CD4-positive, alpha-beta T cell treated with Interleukin-15 for 1 hour (primary cell): ENCODE measurements at regions not wholly inside any gene's neighbourhood (a gene's known extent, or its start where the extent isn't known, plus 50 kb on each side); places are given as distances from the start of the nearest gene placed in this dataset.

Experiments
- DNase-seq: peaks from one replicate; pipeline ENCODE4 v3.0.0-alpha.2; 2020

DNA sequence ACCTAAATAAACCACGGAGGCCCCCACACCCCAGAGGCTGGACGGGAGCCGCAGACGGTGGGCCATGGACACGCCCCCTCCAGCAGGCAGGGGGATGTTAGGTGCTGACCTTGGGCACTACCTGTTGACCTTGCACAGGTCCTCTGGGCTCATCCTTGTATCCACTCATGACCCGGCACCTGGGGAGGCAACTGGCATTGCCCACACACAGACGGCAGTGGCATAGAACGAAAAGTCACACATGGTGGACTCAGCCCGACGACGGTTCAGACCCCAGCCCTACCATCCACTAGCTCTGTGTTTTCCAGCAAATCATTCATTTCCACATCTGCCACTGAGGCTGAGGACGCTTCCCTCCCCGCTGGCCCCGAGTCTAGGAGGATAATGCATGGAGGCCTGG lies 247.7 kb upstream of the PPP2R2D start:
- DNase-seq = no peak

DNA sequence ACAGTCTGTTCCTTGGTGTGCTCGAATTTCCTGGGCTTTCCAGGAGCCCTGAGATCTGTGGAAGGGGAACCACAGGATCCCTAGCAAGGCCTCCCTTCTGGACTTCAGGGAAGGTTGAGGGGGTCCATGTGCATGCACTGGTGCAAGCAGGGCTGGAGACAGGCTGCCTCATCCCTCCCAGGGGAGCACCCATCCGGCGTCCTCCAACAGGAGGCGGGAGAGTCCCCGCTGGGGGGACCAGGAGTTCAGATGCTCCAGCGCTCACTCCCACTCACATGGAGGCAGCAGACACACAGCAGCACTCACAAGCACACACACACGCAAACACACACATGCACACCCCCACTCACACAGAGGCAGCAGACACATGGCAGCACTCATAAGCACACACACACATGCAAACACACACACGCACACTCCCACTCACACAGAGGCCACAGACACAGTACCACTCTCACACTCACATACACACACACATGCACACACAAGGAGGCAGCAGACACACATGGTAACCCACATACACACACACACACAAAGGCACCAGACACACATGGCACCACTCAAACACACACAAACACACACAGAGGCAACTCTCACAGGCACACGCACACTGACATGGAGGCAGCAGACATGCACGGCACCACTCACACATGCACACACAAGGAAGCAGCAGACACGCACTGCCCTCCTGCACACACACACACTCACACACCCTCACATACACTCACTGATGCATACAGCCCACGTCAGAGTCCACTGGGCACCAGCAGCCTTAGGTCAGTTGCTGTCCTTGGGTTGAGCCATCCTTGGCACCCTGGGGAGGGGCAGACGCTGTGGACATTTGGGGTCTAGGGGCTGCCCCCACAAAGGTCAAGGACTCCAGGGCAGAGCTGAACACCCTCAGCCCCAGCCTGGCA lies 247.0 kb upstream of the PPP2R2D start:
- DNase-seq = no peak

DNA sequence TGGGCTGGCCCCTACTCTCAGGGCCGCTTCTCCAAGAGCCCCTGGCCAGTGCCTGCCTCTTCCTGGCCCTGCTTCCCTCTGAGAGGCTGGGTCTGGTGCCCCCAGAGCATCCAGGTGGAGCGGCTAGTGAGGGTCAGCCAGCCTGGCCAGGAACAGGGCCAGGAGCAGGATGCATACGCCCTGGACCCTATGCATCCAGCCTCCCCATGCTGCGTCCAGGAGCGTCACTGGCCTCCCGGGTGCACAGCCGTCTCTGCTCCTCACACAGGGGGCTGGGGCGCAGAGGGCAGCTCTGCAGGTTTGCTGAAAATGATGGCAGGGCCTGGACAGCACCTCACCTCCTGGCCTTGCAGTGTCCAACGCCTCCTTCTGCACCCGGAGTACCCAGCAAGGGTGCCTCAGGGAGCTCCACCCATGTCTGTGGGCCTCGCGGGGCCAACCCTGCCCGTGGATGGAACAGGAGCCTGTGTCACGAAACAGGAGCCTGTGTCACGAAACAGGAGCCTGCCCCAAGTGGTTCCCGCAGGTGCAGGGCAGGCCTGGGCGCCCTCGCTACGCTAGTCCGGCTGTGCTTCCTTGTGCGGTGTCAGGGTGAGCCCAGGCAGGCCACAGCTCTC lies 246.2 kb upstream of the PPP2R2D start:
- DNase-seq = no peak

DNA sequence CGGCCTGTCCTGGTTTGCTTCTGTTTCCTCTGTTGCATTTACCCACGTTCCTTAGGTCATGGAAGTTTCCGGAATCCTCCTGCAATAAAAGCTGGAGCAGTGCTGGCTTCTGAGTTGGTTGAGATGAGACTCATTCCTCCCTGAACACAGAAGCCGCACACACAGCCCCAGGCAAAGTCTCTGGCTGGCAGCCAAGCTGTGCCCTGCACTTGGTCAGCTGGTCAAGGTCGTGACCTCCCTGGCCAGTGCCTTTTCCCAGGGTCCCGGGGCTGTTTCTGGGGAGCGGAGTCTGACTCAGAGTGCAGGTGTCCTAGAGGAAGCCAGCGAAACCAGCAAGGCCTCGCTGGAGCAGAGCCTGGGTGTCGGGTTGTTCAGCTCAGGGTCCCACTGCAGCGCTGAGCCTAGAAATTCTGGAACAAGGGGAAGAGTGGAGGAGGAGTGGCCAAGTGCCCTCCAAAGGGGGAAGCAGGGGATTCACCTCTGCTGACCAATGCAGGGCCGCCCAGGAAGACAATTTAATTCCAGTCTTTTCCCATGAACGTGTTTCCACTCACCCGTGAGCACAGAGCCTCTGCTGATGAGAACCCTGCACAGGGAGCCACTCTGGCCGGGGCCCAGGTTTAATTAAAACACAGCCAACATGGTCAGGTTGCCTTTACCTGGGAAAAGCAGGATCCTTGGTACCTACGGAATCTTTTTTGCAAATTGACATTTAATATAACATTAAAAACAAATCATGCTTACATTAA lies 245.5 kb upstream of the PPP2R2D start:
- no peak for DNase-seq

DNA sequence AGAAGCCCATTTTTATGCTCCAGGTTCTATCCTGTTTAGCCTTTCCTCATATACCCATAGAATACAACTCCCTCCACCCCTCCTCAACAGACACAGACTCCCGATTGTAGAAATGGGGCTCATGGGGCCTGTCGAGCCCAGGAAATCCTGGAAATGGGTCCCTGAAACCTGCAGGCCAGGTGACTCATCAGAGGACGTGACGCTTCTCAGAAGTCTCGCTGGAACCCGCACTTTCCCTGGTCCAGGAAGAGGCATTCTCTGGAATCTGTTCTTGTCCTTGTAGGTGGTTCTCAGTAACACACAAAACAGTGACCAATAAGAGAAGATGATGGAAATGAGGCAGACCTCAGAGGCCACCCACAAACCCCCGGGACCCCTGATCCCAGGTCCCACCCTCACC lies 244.8 kb upstream of the PPP2R2D start:
- DNase-seq = no peak

DNA sequence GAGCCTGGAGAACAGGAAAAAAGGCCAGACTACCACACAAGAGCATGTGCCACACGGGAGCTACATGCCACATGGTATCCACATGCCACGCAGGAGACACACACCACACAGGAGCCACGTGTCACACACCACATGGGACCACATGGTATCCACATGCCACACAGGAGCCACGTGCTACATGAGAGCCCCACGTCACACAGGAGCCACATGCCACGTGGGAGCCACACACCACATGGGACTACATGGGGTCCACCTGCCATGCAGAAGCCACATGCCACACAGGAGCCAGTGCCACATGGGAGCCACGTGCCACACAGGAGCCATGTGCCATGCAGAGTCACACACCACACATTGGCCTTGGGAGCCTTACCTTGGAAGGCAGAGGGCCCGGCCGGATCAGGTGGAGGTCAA lies 244.4 kb upstream of the PPP2R2D start:
- DNase-seq = no peak

DNA sequence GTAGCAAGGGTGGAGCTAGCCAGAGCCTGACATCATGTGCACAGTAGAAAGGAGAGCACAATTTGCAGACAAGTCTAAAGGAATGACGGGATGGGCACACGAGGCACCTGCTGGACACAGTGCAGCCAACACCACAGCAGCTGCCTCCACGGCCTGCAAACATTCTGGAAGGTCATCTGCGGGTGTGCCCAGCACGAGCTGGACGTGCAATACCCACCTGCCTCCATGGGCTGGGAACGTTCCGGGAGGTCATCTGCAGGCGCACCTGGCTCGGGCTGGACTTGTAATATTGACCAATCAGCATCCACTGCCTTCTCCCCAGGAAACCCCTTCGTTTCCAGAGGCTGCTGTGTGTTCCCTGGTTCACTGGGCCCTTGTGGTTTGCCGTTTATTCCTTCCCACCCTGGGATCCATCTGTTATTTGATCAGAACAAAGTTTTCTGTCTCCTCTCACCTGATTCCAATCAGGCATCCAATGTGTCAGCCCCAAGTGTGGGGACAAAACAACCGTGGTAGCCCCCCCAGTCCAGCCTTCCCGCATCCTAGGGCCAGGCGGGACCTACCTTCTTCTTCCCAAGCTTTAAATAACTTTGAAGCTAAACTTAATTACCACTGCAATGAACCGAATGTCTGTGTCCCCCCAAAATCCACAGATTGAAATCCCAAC lies 243.4 kb upstream of the PPP2R2D start:
- no peak for DNase-seq

DNA sequence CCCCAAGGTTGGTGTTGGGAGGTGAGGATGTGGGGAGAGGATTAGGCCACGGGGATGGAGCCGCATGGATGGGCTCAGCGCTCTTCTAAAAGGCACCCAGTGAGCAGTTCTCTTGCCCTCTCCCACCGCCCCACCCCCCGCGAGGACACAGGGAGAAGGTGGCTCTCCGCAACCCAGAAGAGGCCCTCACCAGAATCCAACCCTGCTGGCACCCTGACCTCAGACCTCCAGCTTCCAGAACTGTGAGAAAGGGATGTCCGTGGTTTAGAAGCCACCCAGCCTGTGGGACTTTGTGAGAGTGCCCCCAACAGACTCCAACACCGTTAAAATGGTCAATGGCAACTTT lies 242.8 kb upstream of the PPP2R2D start:
- DNase-seq = no peak

DNA sequence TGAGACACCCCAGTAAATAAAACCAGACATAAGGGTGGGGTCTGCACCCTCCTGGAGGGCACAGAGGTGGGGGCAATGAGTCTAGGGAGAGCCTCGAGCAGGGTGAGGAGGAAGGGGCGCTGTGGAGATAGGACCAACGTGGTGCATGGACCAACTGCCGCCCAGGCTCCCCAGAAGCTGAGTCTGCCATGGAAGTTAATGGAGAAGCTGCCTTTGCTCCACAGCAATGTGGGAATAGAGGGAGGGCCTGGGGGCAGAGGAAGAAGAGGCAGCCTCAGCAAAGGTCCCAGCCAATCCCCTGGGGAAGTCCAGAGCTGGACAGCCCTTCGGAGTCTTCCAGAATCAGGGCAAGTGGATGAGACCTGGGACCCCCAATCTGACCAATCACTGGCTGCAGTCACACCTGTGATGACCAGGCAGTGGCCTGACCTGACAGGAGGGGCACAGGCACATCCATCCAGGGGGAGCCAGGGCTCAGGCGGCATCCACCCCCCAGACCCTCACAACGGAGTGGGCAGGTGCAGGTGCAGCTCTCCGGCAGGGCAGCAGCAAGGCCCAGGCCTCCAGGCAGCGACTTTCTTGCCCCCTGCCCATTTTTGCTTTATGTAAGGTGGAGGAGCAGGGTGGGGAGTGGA lies 242.2 kb upstream of the PPP2R2D start:
- DNase-seq = no peak

DNA sequence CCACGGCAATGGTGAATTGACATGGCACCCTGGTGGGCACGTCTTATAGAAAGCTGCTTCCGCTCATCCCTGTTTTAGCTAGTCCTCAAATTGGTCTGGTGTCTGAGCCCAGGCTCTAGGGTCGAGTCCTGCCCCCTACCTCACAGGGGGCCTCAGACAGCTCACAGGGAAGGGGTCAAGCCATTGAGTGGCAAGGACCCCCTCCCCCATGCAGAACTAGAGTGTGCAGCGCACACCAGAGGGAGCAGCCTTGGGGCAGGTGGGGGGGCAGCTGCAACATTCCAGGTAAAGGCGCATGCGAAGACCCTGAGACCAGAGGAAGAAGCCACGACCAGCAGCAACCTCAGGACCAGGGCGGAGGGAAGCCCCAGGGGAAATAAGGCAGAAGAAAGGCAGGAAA lies 240.4 kb upstream of the PPP2R2D start:
- no peak for DNase-seq

DNA sequence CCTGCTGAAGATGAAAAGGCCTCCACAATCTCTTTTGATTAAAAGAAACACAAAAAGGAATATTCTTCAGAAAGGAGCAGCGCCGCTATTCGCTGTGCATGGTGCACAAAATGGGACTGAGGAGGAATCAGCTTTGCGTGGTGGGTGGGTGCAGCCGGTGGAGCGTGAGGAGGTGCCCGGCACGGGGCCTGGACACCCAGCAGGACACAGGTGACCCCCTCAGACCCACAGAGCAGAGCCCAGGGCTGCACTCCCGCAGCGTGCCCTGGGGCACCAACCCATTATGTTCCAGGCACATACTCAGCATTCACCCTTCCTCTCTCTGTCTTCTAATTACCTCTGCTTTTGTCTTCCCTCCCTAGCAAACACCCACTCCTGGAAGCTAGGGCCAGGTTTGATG lies 238.0 kb upstream of the PPP2R2D start:
- no peak for DNase-seq

DNA sequence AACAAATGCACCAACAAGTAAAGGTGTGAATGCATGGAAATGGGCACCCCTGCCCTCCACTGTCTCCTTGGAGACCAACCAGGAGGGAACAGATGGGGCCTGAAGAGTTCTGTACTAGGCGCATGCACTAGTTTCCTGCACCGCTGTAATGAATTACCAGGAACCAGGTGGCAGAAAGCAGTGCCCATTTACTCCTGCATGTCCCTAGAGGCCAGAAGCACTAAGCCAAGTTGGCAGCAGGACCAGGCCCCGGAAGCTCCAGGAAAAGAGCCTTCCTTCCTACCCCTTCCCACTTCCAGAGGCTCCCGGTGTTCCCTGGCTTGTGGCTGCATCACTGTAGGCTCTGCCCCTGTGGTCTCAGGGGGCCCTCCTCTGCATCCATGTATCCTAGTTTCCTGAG lies 237.5 kb upstream of the PPP2R2D start:
- DNase-seq = no peak

DNA sequence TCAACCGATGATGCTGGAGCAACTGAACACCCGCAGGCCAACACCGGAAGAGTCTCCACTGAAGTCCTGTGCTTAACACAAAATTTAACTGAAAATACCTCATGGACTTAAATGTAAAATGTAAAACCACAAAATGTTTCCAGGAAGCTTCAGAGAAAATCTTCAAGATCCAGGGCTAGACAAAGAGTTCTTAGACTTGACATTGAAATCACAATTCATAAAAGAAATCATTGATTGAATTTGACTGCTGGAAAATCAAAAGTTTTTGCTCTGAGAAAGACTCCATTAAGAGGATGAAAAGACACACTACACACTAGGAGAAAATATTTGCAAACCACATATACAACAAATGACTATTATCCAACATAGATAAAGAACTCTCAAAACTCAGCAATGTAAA lies 234.7 kb upstream of the PPP2R2D start:
- no peak for DNase-seq

DNA sequence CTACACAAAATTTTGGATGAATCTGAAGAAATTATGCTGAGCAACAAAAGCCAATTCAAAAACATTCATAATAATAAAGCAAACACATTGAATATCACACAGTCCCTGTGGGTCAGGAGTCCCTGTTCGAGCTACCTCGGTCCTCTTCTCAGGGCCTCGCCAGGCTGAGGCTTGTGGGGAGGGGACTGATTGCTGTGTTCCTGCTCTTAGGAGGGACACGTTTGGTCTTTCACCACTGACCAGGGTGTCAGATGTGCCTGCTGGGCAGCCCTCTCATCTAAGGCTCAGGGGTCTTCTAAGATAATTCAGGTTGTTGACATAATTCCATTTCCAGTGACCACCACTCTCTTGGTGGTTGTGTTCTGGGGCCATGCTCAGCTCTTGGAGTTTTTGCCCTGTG lies 233.8 kb upstream of the PPP2R2D start:
- DNase-seq = no peak

DNA sequence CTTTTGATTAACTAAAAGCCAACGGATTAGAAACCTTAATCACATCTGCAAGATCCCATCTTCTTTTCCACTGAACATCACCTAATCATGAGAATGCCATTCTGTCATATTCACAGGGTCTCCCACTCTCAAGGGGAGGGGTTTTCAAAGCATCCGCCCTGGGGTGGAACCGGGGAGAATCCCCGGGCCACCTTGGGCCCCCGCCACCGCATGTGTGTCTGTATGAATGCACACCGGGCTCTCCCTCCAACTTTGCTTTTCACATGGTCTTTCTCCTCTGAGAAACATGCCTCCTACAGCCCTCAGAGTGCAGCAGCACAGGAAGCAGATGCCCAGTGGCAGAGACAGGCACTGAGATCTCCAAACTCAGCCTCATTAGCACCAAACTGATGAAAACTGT lies 233.2 kb upstream of the PPP2R2D start:
- DNase-seq = no peak

DNA sequence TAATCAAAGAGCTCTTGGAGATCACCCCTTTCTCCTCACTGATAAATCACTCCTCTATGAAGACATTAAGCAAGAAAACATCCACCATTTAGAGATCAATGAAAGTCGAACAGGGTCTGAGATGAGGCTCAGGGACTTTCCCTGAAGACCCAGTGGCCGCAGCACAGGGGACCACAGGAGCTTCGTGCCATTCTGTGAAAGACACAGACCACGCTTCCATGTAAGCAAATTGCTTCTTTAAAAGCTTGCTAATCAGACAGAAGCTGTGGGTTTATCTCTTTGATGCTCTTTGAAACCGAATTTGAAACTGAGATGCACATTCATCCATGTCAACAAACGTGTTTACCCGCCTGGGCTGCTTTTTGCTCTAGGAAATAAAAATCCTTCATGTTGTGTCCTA lies 231.9 kb upstream of the PPP2R2D start:
- no peak for DNase-seq

DNA sequence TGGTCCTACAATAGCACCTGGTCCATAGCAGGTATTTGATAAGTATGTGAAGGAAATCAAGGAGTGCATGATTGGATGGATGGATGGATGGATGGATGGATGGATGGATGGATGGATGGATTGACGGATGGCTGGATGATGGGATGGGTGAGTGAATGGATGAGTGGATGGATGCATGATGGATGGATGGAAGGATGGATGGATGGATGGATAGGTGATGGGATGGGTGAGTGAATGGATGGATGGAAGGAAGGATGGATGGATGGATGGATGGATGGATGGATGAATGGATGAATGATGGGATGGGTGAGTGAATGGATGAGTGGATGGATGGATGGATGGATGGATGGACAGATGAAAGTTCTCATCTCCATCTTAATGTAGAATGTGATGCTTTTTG lies 231.0 kb upstream of the PPP2R2D start:
- no peak for DNase-seq

DNA sequence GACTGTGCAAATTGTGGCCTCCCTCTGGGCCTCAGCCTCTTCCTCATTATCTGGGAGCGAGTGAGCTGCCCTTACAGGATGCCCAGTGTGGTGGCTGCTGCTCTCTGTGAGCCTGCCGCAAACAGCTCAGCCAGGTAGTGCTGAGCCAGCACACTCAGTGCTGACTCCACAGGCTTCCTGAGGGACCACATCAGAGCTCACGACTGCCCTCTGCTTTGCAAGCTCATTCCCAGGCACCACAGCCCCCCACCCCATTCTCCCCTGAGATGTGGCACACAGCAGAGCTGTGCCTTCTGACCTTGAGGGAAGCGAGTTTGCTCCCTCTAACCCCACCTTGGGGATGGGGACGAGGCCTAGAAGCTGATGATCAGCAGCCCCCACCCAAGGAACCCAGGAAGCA lies 230.5 kb upstream of the PPP2R2D start:
- DNase-seq = no peak

DNA sequence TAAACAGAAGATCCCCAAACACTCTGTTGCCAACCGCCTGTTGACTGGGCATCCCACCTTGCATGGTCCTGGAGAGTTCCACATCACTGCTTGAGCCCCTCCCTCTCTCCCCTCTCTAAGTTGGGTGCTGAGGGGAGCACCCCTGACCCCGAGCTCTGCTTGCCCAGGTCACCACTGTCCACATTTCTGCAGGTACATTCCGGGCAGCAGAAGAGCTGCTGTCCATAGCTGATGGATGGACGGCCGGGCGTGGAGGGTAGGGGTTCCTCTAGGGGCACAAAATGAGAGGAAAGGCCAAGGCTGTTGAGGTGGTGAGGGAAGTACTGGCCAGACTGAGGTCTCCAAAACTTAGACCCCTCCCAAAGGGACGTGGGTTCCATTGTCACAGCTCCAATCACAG lies 227.4 kb upstream of the PPP2R2D start:
- DNase-seq = peak; percentile 5

DNA sequence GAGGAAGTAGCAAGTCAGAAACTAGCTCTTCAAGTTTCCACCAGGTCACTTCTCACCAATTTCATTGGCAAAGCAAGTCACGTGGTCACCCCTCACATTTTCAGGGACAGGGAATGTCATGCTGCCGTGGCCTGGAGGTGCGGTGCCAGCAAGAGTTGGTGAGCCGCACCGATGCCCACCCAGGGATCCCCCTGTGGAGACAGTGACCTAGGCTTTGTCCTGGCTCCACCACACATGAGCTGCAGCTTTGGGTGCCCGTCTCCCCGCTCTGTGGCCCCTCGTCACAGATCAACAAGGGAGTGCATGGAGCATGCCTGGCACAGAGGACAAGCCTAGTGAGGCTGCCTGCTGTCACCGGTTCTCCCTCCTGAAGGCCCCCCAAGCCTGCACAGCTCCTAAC lies 226.7 kb upstream of the PPP2R2D start:
- no peak for DNase-seq

DNA sequence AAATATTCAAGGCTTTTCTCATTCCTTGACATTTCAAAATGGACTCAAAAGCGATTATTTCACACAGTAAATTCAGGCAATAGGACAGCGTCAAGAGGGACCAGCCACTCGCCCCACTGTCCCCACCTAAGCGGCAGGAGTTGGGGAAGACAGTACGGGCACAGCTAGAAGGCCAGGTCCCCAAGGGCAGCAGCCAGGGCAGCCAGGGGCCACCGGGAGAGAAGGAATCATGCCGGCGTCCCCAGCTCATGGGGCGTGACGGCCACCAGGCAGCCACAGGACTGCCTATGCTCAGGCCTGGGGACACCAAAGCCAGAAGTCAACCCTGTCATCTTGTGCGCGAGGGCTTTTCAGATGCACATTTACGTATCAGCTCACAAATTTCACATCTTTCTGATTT lies 225.7 kb upstream of the PPP2R2D start:
- DNase-seq = peak; percentile 5

DNA sequence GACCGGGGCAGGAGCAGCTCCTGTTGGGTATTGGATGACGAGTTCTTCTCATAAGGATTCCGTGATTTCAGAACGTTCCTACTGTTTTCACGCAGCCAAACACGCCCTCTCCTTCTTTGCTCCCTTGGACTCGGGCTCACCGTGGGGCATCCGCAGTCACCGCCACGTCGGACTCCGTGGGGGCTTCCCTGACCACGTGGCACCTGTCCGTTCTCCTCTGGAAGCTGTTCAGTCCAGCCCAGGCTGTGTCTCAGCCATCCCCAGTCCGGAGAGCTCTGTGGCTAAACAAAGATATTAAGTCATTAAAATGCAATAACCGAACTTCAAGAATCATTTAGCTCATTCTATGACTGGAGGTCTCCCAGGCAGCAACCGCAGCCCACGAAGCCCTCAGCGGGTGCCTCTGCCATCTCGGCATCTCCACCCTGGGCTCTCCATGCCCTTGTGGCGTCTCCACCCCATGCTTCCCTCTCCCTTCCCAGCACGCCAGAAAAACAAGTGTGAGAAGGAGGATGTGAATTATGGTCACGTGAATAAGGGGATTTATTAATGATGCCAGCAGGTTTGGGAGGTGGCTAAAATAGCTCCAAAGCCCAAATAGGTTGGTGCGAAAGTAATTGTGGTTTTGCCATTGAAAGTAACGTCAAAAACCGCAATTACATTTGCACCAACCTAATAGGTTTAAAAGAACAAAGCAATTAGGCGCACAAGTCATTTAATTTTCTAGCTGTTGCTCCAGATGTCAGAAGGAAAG lies 224.6 kb upstream of the PPP2R2D start:
- no peak for DNase-seq
